Fibroblast of skin of right biceps (primary cell): ENCODE measurements at regions not wholly inside any gene's neighbourhood (a gene's known extent, or its start where the extent isn't known, plus 50 kb on each side); places are given as distances from the start of the nearest gene placed in this dataset.
A peak's percentile ranks its signal among the peaks of the same experiment; 100 is the strongest.

Source experiments
- DNase-seq: peaks from one replicate; pipeline ENCODE4 v3.0.0-alpha.2; 2013

DNA sequence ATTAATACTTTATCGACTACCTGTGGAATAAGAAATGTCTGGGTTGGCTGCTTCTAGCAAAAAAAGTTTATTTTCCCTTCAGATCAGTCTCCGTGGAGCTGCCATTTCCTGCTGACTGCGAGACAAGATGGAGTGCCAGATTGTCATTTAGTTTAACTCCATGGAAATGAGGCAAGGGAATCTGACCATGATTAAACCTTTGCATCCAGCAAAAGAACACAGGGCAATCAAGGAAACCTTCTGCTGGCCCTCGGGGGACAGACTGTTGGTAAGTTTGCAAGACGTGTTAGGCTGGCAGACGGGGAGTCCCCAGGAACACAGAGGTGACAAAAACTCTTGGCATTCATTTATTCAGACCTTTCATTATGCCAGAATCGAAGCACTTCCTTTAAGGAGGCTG lies 52.2 kb upstream of the SPACA1 start:
- no peak for DNase-seq

DNA sequence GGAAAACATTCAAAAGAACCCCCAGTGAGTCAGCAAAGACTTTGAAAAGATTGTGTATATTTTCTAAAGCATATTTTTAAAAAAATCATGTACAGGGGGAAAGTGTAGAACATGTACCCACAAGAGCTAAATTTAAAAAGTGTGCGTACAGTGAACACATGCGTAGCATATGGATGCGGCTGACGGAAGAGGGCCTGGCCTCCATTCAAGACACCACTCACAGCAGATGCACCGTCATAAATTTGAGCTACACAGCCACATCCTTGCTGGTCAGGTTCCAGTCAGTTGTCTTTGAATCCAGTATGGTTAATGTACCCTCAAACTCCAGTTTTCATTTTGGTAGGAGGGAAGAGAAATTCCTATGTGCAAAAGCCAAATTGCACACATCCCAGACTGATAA lies 54.3 kb upstream of the SPACA1 start:
- no peak for DNase-seq

DNA sequence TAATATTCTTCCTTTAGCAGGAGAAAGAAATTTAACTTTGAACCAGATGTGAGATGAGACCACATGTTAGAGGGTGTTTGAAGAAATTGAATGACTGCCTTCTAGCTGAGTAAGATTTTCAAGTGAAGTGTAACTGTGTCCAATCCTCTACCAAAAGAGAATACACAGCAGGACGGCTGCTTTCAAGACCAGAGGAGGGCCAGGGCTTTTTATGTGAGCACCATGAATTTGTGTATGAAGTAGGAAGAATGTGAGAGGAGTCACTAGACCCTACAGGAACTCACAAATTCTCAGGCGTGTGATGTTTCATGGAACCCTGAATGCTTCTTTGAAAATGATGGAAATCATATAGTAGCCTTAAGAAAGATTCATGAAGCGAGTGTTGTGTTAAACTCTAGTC lies 56.8 kb upstream of the SPACA1 start:
- no peak for DNase-seq

DNA sequence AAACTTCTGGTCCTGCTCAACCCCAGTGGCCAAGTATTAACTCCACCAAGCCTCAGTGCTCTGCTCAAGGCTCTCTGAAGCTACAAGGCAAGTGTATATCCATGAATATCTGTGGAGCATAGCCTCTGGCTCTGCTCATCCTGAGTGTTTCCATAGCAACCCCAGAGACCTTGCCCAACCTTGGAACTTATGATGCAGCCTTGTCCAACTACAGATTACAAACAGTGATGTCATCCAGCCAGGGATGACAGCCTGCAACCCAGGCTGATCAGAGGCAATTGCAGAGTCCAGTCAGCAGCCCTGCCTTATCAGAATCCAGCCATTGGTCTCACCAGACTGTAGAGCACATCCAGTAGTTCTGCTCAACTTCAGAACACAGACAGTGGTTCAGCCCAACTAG lies 65.5 kb upstream of the SPACA1 start:
- no peak for DNase-seq

DNA sequence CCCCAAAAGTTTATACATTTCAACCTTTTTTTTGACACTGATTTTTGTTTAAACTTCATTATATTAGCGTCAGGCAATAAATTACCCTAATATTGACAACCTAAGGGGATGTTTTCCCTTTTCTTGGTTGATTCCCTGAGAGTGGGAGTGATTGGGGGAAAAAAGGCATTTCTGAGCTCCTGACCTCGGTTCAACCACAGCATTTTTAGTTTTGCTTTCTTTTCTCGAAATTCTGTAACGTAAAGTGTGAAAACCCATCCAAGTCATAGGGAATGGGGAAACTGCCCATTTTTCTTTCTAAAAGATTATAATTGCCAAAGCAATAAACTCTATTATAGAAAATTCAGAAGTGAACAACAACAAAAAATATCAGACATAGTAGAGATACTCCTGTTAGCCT lies 67.9 kb upstream of the SPACA1 start:
- DNase-seq: no peak

DNA sequence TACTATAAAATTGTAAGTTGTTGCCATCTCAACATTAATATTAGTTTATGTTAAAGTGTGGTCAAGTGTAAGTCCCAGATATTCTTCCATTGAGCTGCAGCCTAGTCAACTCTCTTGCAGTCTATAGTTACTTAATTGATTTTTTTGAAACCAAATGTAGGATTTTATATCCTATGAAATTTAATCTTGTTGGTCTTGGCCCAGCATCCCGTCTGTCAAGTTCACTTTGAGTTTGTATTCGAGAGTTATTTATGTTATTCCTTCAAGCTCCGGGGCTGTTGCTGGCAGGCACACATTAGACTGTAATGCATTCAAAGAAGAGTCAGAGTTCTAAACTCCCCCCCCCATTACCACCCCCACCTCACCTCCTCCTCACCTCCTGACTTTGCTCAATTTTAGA lies 71.0 kb upstream of the SPACA1 start:
- DNase-seq: no peak

DNA sequence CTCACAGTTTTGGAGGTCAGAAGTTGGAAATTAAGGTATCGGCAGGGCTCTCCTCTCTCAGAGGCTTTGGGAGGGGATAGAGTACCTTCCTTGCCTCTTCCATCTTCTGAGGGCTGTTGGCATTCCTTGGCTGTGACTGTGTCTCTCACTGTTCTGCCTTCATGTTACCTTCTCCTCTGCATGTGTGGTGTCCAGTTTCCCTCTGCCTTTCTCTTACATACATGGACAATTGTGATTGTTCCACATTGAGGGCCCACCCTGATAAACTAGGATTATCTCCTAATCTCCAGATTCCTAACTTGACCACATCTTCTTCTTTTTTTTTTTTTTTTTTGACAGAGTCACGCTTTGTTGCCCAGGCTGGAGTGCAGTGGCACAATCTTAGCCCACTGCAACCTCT lies 72.1 kb upstream of the SPACA1 start:
- no peak for DNase-seq

DNA sequence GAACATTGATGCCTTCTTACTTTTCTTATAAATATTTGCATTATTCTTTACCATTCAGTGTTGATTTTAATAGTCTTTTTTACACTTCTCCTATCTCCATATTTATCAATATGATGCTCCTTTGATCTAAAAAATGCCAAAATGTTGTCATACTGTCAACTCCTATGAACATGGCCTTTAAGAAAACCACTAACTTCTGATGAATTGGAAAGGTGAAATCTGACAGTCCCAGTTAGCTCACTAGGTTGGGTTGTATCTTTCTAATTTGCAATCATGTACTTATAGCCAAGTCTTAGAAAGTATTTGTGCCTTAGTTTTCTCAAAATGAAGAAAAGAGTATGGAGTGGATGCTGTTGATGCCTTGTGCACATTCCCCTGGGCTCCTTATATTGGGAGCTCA lies 75.4 kb upstream of the SPACA1 start:
- DNase-seq: no peak

DNA sequence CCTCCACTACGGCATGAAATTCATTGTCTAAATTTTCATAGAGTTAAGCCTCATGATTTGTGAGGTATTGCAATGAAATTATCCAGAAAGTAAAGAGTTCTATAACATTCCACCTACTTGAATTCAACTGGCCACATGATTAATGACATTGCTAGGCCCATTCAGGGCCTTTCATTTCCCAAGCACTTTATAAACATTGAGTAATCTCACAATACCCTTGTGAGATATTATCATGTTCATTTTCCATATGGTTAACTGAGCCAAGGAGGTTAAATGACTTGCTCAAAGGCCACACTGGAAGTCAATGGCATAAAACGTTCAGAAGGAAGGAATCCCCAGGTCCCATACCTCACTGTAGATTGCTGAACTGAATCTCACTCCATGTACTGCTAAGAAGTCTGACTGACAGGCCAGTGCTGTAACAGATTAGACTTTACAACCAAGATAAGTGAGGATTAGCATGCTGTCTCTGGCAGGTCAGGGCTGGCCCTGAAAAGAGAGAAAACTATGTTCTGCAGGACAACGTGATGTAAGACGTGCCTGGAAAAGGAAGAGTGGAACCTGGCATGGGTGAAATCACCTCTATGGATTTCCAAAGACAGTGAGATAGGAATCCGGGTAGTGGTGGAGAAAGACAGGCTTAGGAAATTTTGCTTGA lies 75.9 kb upstream of the SPACA1 start:
- DNase-seq: no peak

DNA sequence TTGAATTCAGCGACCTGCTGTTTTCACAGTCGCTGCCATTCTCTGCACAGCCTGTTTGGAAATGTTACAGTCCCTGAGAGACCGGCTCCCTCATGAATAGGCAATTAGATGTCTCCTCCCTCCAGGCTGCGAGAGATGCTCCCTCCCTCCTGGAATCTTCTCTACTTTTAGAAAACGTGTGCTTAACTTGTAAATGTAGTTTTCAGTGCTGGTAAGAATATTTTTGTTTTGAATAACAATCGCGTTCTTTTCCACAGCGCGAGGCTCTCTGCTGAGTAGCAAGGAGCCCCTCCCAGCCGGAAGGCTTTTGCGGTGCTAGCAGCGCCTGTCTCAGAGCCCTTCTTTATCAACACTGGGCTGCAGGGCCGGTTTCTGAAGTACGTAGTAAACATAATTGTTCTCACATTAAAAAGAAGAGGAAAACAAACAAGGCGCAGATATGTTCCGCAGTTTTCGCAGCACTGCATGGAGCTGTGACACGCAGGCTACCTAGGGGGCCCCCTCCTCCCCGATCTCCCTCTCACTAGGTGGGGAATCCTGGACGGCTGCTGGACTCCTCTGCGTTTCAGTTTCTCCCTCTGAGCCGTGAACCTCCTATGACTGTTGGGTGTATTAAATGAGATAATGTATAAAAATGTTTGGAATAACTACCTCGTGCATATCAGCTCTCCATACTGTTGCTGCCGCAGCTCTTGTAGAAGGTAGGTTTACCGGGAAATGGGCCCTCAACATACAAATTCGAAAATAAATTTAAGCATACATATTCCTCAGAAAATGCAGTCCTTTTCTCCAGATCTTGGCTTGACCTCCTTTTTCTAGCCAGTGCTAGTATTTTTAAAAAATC lies 79.0 kb upstream of the SPACA1 start:
- no peak for DNase-seq

DNA sequence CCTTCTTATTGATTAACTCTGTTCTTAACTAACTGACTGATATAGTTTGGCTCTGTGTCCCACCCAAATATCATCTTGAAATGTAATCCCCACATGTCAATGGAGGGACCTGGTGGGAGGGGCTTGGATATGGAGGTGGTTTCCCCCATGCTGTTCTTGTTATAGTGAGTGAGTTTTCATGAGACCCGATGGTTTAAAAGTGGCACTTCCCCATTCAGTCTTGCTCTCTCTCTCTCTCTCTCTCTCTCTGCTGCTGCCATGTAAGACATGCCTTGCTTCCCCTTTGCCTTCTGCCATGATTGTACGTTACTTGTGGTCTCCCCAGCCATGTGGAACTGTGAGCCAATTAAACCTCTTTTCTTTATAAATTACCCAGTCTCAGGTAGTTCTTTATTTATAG lies 81.8 kb upstream of the SPACA1 start:
- DNase-seq: no peak

DNA sequence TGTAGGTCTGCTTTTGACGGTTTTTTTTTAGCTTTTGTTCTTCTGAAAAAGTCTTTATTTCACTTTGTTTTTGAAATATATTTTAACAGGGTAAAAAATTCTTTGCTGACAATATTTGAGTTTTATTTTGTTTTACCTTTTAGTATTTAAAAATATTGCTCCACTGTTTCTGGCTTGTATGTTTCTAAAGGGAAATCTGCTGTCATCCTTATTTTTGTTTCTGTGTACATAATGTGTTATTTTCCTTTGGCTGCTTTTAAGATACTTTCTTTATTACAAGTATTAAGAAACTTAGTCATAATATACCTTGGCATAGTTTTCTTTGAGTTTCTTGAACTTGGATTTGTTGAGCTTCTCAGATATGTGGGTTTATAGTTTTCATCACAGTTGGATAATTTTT lies 88.6 kb upstream of the SPACA1 start:
- DNase-seq: no peak

DNA sequence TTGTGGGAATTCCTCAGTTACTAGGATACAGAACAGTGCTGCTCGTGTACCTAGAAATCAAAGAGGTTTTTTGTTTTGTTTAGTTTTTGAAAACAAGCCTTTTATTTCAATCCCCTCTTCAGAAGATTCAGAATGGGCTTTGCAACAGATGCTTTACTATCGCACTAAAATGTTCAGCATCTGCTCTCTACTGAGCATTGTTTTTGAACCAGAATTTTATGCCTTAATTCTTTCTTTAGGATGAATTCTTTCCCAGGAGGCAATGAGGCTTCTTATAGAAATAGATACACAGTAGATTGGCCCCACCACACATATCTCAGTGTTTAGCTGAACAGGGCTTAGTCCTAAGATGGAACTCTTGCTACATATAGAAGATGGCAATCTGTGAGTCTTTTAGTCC lies 95.9 kb upstream of the SPACA1 start:
- no peak for DNase-seq

DNA sequence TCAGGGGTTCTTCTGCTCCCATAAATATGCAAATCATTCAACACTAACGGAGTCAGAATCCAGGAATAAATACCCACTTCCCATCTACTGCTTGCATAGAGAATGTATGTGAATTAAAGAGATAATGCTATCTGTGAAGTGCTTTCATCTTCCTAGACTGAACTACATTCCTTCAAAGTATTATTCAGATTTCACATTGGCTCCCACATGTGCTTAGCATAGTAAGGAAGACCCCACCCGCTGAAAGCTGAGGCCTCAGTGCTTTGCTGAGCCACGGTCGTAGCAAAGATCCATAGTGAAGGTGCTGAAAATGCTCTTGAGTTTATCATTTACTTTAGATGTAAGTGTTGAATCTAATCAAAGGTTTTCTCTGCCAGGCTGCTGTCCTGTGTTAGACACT lies 97.0 kb upstream of the SPACA1 start:
- DNase-seq: no peak

DNA sequence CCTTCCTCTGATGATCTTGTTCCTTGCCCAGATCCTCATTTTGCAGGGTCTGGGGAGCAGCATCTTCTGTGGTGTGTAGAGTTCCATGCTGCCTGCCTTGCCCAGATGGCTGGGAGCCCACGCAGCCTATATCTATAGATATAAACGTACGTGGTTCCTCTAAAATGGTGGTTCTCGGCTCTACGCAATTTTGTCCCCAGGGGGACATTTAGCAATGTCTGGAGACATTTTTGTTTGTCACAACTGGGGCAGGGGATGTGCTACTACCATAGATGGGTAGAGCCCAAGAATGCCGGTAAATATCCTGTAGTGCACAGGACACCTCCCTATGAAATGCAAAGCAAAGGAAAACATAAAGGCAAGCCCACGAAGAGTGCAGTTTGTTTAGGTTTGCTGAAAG lies 98.4 kb upstream of the SPACA1 start:
- DNase-seq: no peak

DNA sequence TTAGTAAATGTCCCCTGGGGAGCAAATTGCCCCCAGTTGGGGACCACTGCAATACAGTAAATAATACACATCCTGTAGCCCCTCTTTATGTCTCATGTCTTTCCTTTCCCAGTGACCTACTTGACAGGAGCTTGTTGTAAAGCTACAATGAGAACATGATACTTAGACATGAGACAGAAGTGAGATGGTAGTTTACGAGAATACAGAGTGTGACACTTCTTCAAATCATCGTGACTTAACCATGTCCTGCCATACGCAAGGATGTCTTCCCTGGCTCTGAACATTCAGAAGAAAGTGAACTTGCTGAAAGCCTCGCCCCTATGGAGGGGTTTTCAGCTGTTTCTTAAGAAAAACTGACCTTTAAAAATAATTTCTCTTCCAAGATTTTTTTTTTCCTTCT lies 101.0 kb upstream of the SPACA1 start:
- no peak for DNase-seq

DNA sequence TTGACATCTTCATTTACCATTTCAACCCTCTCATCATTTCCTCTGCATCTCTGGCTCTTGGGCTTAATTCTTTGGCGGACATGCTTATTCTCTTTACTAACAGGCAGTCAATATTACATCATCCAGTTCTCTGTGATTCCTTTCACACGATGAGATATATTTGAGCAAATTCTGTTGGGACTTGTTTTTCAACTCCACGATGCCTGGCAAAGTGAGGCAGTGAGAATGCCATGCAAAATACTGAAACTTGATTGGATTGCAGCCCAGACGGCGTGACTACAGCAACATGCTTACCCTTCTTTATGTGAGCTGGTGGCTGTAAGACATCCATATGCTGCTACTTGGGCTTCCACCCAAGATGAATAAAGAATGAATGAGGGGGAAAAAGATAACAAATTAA lies 101.7 kb upstream of the SPACA1 start:
- peak; percentile 17 for DNase-seq

DNA sequence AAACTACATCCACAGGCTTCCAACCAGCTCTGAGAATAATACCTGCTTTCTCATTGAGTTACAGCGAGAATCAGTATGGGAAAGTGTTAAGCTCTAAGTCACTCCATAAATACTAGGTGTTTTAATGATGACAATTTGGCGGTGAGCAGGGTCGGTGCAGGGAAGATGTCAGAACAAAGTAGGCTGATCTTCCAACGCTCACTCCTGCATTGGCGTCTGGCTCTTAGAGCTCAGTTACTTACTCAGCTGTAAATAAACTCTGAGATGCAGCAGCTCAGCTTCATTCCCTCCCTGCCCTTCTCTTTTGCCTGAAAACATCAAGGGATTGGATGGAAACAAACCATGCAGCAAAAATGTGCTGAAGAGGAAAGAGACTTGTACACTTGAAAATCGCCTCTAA lies 102.5 kb upstream of the SPACA1 start:
- no peak for DNase-seq

DNA sequence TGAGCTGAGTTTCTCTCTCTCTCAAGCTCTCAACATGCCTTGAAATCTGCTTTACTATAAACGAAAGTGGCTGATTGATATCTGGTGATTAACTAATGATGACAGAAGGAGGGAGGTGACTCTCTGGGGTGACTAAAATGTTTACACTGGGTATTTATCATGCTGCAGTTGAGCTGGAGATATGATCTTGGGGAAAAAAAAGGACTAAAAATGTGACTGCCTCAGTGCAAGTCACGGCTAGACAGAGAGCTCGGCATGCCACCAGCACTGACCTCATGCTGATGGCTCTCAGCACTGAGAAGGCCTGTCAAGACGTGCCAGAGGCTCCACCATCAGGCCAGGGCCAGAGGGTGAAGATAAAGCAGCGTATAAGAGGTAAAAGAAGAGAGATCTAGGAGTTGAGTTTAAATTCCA lies 103.1 kb upstream of the SPACA1 start:
- peak; percentile 52 for DNase-seq

DNA sequence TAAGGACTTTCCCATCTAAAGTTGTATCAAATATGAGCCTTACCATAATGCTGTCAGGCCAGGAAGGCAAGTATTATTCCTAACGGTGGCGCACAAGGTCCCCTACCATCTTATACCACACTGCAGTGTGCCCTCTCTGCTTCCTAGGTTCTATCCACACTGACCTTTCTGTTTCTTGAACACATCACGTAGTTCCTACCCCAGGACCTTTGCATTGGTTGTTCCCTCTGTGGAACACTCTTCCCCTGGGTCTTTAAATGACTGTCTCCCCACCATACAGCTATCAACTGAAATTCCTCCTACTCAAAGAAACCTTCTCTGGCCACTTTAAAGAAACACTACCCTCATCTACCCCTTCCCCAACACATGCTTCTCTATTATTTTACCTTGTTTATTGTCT lies 104.5 kb upstream of the SPACA1 start:
- no peak for DNase-seq

DNA sequence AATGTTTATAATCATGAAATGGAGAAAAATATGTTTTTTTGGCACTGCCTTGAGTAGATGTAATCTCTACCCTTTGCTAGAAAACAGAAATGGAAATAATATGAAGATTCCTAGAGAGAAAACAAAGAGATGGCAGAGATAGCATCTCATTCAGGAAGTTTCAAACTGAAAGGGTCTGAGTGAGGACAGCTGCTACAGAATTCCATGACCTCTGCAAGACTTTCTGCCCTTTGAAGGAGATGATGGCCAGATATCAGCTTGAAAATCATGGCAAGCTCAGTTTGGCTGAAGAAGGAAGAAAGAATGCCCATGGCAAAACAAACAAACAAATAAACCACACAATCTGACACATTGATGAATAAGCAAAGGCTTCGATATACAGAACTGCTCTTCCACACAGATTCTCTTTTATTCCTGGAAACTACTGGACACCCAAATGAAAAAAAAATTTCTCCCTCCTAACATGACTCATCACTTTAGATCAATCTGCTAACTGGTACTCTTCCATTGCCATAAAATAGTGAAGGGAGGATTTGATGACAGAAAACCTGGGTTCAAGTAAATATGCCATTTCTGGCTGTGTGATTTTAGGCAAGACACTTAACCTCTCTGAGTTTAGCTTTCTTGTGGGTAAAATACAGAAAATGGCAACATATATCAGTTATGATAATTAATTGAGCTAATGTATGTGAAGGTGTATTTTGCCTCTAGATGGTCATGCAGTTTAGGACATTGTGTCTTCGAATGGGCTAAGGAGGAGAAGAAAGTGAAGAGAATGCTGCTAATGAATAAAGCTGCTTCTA lies 105.9 kb upstream of the SPACA1 start:
- DNase-seq: no peak

DNA sequence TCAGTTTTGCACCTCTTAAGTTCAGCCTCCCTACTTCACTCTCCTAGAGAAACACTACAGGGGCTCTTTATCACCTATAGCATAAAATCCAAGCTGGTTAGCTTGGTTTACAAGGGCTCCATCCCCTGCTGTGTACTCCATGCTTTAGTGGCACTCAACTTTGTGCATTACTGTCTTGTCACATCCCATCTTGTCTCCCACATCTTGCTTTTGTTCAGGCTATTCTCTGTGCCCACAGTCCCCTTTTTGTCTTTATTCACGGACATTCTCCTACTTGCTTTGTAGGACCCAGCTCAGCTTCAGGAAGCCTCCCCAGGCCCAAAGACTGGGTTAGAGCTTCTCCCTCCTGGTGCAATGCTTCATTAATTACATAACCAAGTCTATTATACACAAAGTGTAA lies 107.9 kb upstream of the SPACA1 start:
- no peak for DNase-seq

DNA sequence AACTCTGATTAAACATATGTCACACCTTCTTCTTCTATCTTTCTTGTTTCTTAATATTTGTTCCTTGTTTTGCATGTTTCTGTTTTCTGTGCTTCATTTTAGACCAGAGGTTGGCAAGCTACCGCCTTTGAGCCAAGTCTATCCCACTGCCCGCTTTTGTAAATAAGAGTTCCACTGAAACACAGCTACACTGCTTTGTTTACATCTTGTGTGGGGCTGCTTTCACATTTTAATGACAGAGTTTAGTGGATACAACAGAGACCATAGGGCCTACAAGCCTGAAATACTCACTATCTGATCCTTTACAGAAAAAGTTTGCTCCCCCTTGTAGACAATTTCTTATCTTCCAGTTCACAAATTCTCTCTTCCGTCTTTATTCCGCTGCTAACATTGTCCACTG lies 109.4 kb upstream of the SPACA1 start:
- no peak for DNase-seq

DNA sequence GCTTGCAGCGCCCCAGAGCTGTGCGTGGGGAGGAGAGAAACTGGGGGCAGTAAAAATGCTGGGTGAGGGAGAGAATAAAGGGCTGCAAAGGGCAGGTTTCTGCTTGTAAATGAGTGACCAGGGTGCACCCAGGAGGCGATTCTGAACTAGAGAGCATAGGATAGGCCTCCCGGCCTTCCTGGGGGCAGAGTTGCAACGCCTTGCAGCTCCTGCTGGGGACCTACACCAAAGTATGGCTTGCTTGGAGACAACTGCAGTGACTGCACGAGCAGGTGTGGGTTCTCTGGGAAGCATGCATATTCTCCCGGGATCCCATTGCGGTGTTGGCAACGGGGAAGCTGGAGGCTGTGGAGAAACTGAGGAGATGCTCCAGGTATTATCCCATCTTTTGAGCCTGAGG lies 111.6 kb upstream of the SPACA1 start:
- no peak for DNase-seq
